Retinal pigment epithelial cell (primary cell): ENCODE measurements at regions not wholly inside any gene's neighbourhood (a gene's known extent, or its start where the extent isn't known, plus 50 kb on each side); places are given as distances from the start of the nearest gene placed in this dataset.
A peak's percentile ranks its signal among the peaks of the same experiment; 100 is the strongest.

ENCODE experiments used
- DNase-seq: peaks from one replicate; pipeline ENCODE4 v3.0.0-alpha.2; 2010; ENCODE audit warnings: low read depth
- H3K4me3 ChIP-seq: 2 replicates; pipeline ENCODE4 v1.5.1; 2011; ENCODE audit warnings: mild to moderate bottlenecking, low read length, control low read depth, moderate library complexity
- TF ChIP-seq, protein P1 (sequence below): conservative IDR thresholded peaks from 2 replicates; pipeline ENCODE4 v1.5.1; 2011; ENCODE audit warnings: low read depth, low read length, control low read depth, inconsistent platforms

- DNase-seq: no peak
- no peak overlapping the region for H3K4me3 ChIP-seq
- TF ChIP-seq, protein P1, sequence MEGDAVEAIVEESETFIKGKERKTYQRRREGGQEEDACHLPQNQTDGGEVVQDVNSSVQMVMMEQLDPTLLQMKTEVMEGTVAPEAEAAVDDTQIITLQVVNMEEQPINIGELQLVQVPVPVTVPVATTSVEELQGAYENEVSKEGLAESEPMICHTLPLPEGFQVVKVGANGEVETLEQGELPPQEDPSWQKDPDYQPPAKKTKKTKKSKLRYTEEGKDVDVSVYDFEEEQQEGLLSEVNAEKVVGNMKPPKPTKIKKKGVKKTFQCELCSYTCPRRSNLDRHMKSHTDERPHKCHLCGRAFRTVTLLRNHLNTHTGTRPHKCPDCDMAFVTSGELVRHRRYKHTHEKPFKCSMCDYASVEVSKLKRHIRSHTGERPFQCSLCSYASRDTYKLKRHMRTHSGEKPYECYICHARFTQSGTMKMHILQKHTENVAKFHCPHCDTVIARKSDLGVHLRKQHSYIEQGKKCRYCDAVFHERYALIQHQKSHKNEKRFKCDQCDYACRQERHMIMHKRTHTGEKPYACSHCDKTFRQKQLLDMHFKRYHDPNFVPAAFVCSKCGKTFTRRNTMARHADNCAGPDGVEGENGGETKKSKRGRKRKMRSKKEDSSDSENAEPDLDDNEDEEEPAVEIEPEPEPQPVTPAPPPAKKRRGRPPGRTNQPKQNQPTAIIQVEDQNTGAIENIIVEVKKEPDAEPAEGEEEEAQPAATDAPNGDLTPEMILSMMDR: no peak
Measured at GRCh38 chr10:20515654-20516053, 381.5 kb downstream of the NEBL start.

GRCh38 chr10:20512631-20513030 is 384.5 kb downstream of the NEBL start:
- no peak for DNase-seq
- TF ChIP-seq, protein P1: no peak
- no peak overlapping the region for H3K4me3 ChIP-seq

DNA sequence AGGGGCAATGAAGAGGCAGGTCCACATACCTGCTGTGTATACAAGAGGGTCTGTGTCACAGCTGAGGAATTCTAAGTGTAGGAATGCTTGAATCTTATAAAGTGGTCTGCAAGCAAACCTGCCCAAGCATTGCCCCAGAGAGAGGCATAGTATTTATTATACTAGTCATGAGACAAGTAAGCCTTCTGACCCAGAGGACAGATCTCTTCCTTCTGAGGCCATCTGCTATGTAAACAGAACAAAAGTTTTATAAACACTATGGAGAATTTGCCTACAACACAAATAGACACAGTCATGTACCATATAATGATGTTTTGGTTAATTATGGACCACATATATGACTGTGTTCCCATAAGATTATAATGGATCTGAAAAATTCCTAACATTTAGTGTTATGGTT is 388.2 kb downstream of the NEBL start:
- H3K4me3 ChIP-seq: no peak overlapping the region
- TF ChIP-seq, protein P1: no peak
- DNase-seq: no peak

DNA sequence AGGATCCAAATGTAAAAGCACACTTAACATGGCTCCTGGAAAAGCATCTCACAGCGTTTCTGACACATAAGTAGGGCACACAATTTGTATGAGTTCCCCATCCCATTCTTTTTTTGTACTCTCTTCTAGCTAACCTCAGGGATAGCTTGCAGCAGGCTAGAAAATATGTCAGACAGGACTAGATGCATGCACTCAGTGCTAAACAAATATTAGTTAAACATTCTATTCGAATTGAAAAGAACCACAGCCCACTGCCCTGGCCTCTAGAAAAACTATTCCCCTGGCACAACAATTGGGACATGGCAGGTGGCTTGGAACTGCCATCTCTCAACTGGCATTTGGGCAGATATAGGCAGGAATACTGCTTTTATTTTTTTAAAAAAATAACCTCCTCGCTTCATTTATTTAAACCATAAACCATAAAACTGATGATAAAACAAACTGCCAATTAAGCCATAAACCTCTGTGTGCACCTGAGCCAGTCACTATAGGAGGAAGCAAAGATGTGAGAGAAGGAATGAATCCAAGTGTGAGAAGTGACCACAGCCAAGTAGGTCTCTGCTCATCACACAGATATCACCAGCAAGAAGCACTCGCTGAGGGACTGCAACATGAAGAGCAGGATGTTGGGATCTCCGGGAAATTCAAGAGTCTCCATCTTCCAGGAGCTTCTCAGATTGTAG is 394.1 kb downstream of the NEBL start:
- TF ChIP-seq, protein P1: no peak
- no peak for DNase-seq
- no peak overlapping the region for H3K4me3 ChIP-seq

- no peak for DNase-seq
- no peak overlapping the region for H3K4me3 ChIP-seq
- TF ChIP-seq, protein P1: no peak
Measured at GRCh38 chr10:20494474-20494873, 402.6 kb downstream of the NEBL start.

GRCh38 chr10:20492447-20492846 is 404.7 kb downstream of the NEBL start:
- DNase-seq: no peak
- H3K4me3 ChIP-seq: no peak overlapping the region
- TF ChIP-seq, protein P1: peak; percentile 21

GRCh38 chr10:20489961-20490360 is 407.1 kb downstream of the NEBL start:
- H3K4me3 ChIP-seq: no peak overlapping the region
- DNase-seq: peak; percentile 22
- TF ChIP-seq, protein P1: no peak
